Natural killer cell (primary cell): ENCODE measurements at regions not wholly inside any gene's neighbourhood (a gene's known extent, or its start where the extent isn't known, plus 50 kb on each side); places are given as distances from the start of the nearest gene placed in this dataset.

Source experiments
- ATAC-seq, 3 donors: fragments of 150-1000 bp in 2 of 3; fragments of 200-7000 bp in 1 of 3; cut with Tn5 transposase; 1 replicate in 1 of 3; 2 replicates in 2 of 3; pipeline ENCODE4 v1.10.0; 2021; ENCODE audit warnings: mild to moderate bottlenecking in 2 of 3, moderate library complexity in 2 of 3
- DNase-seq, 2 donors: peaks; one replicate each; pipeline versions ENCODE4 v3.0.0 to v3.0.0-alpha.2; 2013 to 2021; ENCODE audit warnings: mixed read lengths in 1 of 2
- H3K27ac ChIP-seq: one replicate; pipeline ENCODE4 v1.5.1; 2013; ENCODE audit warnings: mild to moderate bottlenecking, low read length
- H3K27me3 ChIP-seq: one replicate; pipeline ENCODE4 v1.6.1; 2013; ENCODE audit warnings: low read length; ENCODE audit not compliant: control insufficient read depth, insufficient read depth
- H3K36me3 ChIP-seq: one replicate; pipeline ENCODE4 v1.6.1; 2013; ENCODE audit warnings: low read length; ENCODE audit not compliant: control insufficient read depth, insufficient read depth
- H3K4me1 ChIP-seq: one replicate; pipeline ENCODE4 v1.6.1; 2013; ENCODE audit warnings: low read length; ENCODE audit not compliant: control insufficient read depth, insufficient read depth
- H3K4me3 ChIP-seq: one replicate; pipeline ENCODE4 v1.5.1; 2013; ENCODE audit warnings: low read length
- H3K9me3 ChIP-seq: one replicate; pipeline ENCODE4 v1.6.1; 2013; ENCODE audit warnings: low read length; ENCODE audit not compliant: control insufficient read depth, insufficient read depth
- H3K27ac Mint-ChIP-seq, 2 donors: one replicate each; pipeline ENCODE4 v1.8.0; 2022; ENCODE audit warnings: mild to moderate bottlenecking in 2 of 2, mixed read lengths in 2 of 2, moderate library complexity in 1 of 2
- H3K27me3 Mint-ChIP-seq, 2 donors: one replicate each; pipeline ENCODE4 v1.8.0; 2022; ENCODE audit warnings: low read depth in 2 of 2, mixed read lengths in 2 of 2
- H3K36me3 Mint-ChIP-seq: one replicate; pipeline ENCODE4 v1.8.0; 2022; ENCODE audit warnings: mixed read lengths
- H3K4me1 Mint-ChIP-seq, 2 donors: one replicate each; pipeline ENCODE4 v1.8.0; 2022; ENCODE audit warnings: mixed read lengths in 2 of 2
- H3K4me3 Mint-ChIP-seq: one replicate; pipeline ENCODE4 v1.8.0; 2022; ENCODE audit warnings: mild to moderate bottlenecking, moderate library complexity, mixed read lengths
- H3K9me3 Mint-ChIP-seq, 2 donors: one replicate each; pipeline ENCODE4 v1.8.0; 2022; ENCODE audit warnings: mixed read lengths in 2 of 2
- WGBS: methylation state at CpG from one replicate; pipeline ENCODE4 v1.1.7; 2013; ENCODE audit warnings: missing lambda C conversion rate; ENCODE audit not compliant: insufficient coverage; 5-methylcytosine and 5-hydroxymethylcytosine counted together
- intact Hi-C: fragments of 100-400 bp; cut with micrococcal nuclease; formaldehyde crosslinking; loops from one replicate; pipeline ENCODE4 v1.14.2; 2022
- TF ChIP-seq, protein P1 (sequence below): fragments of 200-600 bp; IDR thresholded peaks from one replicate; pipeline ENCODE4 v1.8.0; 2022; ENCODE audit warnings: antibody characterized with exemption

- H3K9me3 Mint-ChIP-seq: peaks cover 8 to 15% of the 10 kb centered on the region in 2 donors
- no peak for ATAC-seq
- H3K4me1 ChIP-seq: no peaks in the 10 kb centered on the region
- TF ChIP-seq, protein P1, sequence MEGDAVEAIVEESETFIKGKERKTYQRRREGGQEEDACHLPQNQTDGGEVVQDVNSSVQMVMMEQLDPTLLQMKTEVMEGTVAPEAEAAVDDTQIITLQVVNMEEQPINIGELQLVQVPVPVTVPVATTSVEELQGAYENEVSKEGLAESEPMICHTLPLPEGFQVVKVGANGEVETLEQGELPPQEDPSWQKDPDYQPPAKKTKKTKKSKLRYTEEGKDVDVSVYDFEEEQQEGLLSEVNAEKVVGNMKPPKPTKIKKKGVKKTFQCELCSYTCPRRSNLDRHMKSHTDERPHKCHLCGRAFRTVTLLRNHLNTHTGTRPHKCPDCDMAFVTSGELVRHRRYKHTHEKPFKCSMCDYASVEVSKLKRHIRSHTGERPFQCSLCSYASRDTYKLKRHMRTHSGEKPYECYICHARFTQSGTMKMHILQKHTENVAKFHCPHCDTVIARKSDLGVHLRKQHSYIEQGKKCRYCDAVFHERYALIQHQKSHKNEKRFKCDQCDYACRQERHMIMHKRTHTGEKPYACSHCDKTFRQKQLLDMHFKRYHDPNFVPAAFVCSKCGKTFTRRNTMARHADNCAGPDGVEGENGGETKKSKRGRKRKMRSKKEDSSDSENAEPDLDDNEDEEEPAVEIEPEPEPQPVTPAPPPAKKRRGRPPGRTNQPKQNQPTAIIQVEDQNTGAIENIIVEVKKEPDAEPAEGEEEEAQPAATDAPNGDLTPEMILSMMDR: no peak
- H3K4me1 Mint-ChIP-seq: no peaks in the 10 kb centered on the region
- H3K4me3 ChIP-seq: no peak overlapping the region
- no peak for DNase-seq
- no peak overlapping the region for H3K4me3 Mint-ChIP-seq
- intact Hi-C loops: no loop called here
- H3K36me3 Mint-ChIP-seq: no peaks in the 10 kb centered on the region
- no peaks in the 10 kb centered on the region for H3K9me3 ChIP-seq
- no peaks in the 10 kb centered on the region for H3K36me3 ChIP-seq
- H3K27me3 Mint-ChIP-seq: no peaks in the 10 kb centered on the region
- no peak overlapping the region for H3K27ac Mint-ChIP-seq
- no peak overlapping the region for H3K27ac ChIP-seq
- H3K27me3 ChIP-seq: no peaks in the 10 kb centered on the region
These were observed 1296.9 kb upstream of the TMPRSS15 start for GRCh38 chr21:19700476-19700875.

DNA sequence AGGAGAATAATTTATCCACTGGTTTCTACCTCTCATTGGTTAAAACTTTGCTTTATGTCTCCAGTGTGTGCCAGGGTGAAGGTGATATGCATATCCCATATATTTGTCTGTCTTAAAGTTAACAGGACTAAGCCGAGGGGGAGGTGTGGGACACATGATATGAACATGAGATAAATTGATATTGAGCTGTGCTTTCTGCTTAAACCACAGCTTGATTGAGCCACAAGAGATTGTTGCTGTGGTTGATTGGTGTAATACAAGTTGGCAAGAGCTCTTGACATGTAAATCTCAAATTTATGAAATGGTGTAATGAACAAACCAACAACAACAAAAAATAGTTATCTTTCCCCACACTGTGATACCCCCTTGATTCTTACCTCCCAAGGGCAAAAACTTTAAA, 1295.5 kb upstream of the NCAM2 start:
- no peak overlapping the region for H3K27ac ChIP-seq
- peaks cover 7 to 13% of the 10 kb centered on the region in 2 donors for H3K9me3 Mint-ChIP-seq
- TF ChIP-seq, protein P1: no peak
- no peak for DNase-seq
- H3K36me3 ChIP-seq: no peaks in the 10 kb centered on the region
- H3K9me3 ChIP-seq: peaks cover 4% of the 10 kb centered on the region
- H3K27me3 ChIP-seq: no peaks in the 10 kb centered on the region
- H3K4me1 ChIP-seq: no peaks in the 10 kb centered on the region
- no peak overlapping the region for H3K4me3 Mint-ChIP-seq
- no peaks in the 10 kb centered on the region for H3K4me1 Mint-ChIP-seq
- WGBS: 0% methylated on average over 1 of the region's 1 CpG
- no peaks in the 10 kb centered on the region for H3K36me3 Mint-ChIP-seq
- no peaks in the 10 kb centered on the region for H3K27me3 Mint-ChIP-seq
- intact Hi-C loops: no loop called here
- no peak overlapping the region for H3K27ac Mint-ChIP-seq
- no peak overlapping the region for H3K4me3 ChIP-seq
- ATAC-seq: no peak

DNA sequence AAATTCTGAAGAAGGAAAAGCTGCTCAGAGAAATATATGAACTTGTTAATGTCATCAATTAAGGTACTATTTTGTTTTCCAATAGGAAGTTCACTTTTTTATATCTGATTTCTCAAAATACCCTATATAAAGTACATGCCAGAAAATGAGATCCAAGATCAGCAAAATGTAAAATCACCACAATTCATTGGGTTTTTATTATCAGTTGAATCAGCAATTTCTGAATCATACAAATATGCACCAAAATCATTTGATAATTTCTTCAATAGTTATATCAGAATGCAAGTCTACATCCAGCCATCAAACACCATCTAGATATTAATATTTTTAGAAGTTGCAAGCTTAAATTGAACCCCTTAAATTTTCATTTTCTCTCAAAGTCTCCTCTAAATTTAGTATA, 1293.4 kb upstream of the NCAM2 start:
- Histone ChIP-seq H3K4me1 (no peaks in the 10 kb centered on the region), H3K27me3 (no peaks in the 10 kb centered on the region), H3K4me3 (no peak overlapping the region), H3K36me3 (no peaks in the 10 kb centered on the region), H3K9me3 (peaks cover 9% of the 10 kb centered on the region), H3K27ac (no peak overlapping the region)
- DNase-seq (no peak), ATAC-seq (no peak)
- peaks cover 6 to 13% of the 10 kb centered on the region in 2 donors for H3K9me3 Mint-ChIP-seq
- intact Hi-C loops: no loop called here
- no peaks in the 10 kb centered on the region for H3K4me1 Mint-ChIP-seq
- H3K4me3 Mint-ChIP-seq: no peak overlapping the region
- TF ChIP-seq, protein P1: no peak
- no peaks in the 10 kb centered on the region for H3K36me3 Mint-ChIP-seq
- no peak overlapping the region for H3K27ac Mint-ChIP-seq
- H3K27me3 Mint-ChIP-seq: no peaks in the 10 kb centered on the region

- intact Hi-C loops: no loop called here
- TF ChIP-seq, protein P1: no peak
- H3K4me1 Mint-ChIP-seq: no peaks in the 10 kb centered on the region
- H3K9me3 ChIP-seq: peaks cover 7% of the 10 kb centered on the region
- no peaks in the 10 kb centered on the region for H3K27me3 Mint-ChIP-seq
- H3K4me1 ChIP-seq: no peaks in the 10 kb centered on the region
- no peak overlapping the region for H3K4me3 ChIP-seq
- no peak overlapping the region for H3K27ac Mint-ChIP-seq
- no peak overlapping the region for H3K27ac ChIP-seq
- ATAC-seq (no peak), DNase-seq (no peak)
- no peak overlapping the region for H3K4me3 Mint-ChIP-seq
- H3K36me3 ChIP-seq: no peaks in the 10 kb centered on the region
- H3K9me3 Mint-ChIP-seq: peaks cover 11% of the 10 kb centered on the region in 2 donors
- no peaks in the 10 kb centered on the region for H3K36me3 Mint-ChIP-seq
- no peaks in the 10 kb centered on the region for H3K27me3 ChIP-seq
- 83% methylated on average over 3 of the region's 3 CpGs for WGBS
These were observed 1285.8 kb upstream of the NCAM2 start for GRCh38 chr21:19712441-19712840.
